ENCODE measurements at regions not wholly inside any gene's neighbourhood (a gene's known extent, or its start where the extent isn't known, plus 50 kb on each side); places are given as distances from the start of the nearest gene placed in this dataset.

DNA sequence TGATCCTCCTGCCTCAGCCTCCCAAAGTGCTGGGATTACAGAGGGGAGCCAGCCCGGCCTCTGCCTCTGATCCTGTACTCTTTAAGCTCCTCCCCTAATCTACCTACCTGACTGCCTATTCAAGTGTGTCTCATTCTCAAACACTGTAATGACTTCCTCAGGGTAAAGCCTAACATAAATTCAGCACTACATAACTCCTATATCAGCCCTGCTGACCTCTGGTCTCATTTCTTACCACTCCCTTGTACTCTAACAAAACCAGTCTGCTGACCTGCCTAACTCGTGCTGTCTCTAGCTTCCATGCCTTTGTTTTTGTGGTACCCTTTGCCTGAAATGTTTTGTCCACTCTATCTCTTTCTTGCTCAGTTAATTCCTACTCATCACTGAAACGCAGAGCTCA, 172.1 kb upstream of the IL12A start:
- TF ChIP-seq POLR2AphosphoS5 (IDR thresholded peaks at IDR 0.05) (no peak), POLR2A (IDR thresholded peaks at IDR 0.05) (no peak)
- TF ChIP-seq, protein P1, sequence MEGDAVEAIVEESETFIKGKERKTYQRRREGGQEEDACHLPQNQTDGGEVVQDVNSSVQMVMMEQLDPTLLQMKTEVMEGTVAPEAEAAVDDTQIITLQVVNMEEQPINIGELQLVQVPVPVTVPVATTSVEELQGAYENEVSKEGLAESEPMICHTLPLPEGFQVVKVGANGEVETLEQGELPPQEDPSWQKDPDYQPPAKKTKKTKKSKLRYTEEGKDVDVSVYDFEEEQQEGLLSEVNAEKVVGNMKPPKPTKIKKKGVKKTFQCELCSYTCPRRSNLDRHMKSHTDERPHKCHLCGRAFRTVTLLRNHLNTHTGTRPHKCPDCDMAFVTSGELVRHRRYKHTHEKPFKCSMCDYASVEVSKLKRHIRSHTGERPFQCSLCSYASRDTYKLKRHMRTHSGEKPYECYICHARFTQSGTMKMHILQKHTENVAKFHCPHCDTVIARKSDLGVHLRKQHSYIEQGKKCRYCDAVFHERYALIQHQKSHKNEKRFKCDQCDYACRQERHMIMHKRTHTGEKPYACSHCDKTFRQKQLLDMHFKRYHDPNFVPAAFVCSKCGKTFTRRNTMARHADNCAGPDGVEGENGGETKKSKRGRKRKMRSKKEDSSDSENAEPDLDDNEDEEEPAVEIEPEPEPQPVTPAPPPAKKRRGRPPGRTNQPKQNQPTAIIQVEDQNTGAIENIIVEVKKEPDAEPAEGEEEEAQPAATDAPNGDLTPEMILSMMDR (IDR thresholded peaks at IDR 0.05 in 8 of 11, conservative IDR thresholded peaks at IDR 0.05 in 3 of 11) = no peak

Measured in spleen (tissue), 7 donors.